Small intestine (tissue), 7 donors: ENCODE measurements at regions not wholly inside any gene's neighbourhood (a gene's known extent, or its start where the extent isn't known, plus 50 kb on each side); places are given as distances from the start of the nearest gene placed in this dataset.
A peak's percentile ranks its signal among the peaks of the same experiment; 100 is the strongest.

Experiments
- DNase-seq, 2 donors: peaks; one replicate each; pipeline versions ENCODE4 v3.0.0 to v3.0.0-alpha.2; 2013
- FAIRE-seq: peaks from 2 replicates; lab custom pipeline; 2012; peaks lifted over from hg19 to GRCh38; lab: Jason Lieb, UNC
- H3K27ac ChIP-seq, 3 donors: one replicate each; pipeline ENCODE4 v1.5.1; 2013; ENCODE audit warnings: low read length in 2 of 3, mild to moderate bottlenecking in 2 of 3, control low read depth in 1 of 3, inconsistent platforms in 1 of 3, low read depth in 1 of 3, moderate library complexity in 1 of 3
- H3K27me3 ChIP-seq, 3 donors: one replicate each; pipeline ENCODE4 v1.6.1; 2013; ENCODE audit warnings: low read length in 3 of 3, inconsistent platforms in 1 of 3; ENCODE audit not compliant: control insufficient read depth in 3 of 3, insufficient read depth in 3 of 3
- H3K36me3 ChIP-seq, 3 donors: one replicate each; pipeline ENCODE4 v1.6.1; 2013; ENCODE audit warnings: low read length in 3 of 3, inconsistent platforms in 1 of 3, low read depth in 1 of 3, mild to moderate bottlenecking in 1 of 3, moderate library complexity in 1 of 3; ENCODE audit not compliant: control insufficient read depth in 3 of 3, insufficient read depth in 2 of 3
- H3K4me1 ChIP-seq, 3 donors: one replicate each; pipeline ENCODE4 v1.6.1; 2013; ENCODE audit warnings: low read length in 2 of 3, inconsistent platforms in 1 of 3, low read depth in 1 of 3, mild to moderate bottlenecking in 1 of 3, moderate library complexity in 1 of 3; ENCODE audit not compliant: control insufficient read depth in 3 of 3, insufficient read depth in 2 of 3
- H3K4me3 ChIP-seq, 3 donors: one replicate each; pipeline ENCODE4 v1.5.1; 2013; ENCODE audit warnings: low read length in 3 of 3, control low read depth in 1 of 3, inconsistent platforms in 1 of 3, low read depth in 1 of 3, mild to moderate bottlenecking in 1 of 3, moderate library complexity in 1 of 3
- H3K9me3 ChIP-seq, 2 donors: one replicate each; pipeline ENCODE4 v1.6.1; 2013; ENCODE audit warnings: low read depth in 1 of 2, low read length in 1 of 2; ENCODE audit not compliant: control insufficient read depth in 2 of 2, insufficient read depth in 1 of 2
- WGBS, 3 donors: extraction: QIAGEN DNeasy Blood & Tissue Kit; methylation state at CpG; one replicate each; pipeline ENCODE4 v1.1.7; 2013; 5-methylcytosine and 5-hydroxymethylcytosine counted together
- donor health status: healthy with polysubstance abuse.
- donor health status: control.
- donor health status: control.
- donor health status: Bipolar disorder and iron deficiency.
- donor health status: healthy.

DNA sequence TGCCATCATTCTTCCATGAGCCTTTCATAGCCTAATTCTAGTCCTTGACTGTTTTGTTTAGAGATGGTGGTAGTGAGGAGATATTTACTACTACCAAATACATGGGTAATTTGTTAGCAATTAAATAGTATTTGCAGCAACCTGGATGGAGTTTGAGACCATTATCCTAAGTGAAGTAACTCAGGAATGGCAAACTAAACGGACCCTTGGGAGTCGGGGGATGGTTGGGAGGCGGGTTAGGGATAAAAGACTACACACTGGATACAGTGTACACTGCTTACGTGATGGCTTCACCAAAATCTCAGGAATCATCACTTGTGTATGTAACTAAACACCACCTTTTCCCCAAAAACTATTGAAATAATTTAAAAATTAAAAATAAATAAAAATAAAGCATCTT is 809.2 kb upstream of the ZNF608 start:
- Histone ChIP-seq H3K36me3 (no peaks in the 10 kb centered on the region), H3K4me1 (no peaks in the 10 kb centered on the region), H3K27ac (no peak overlapping the region), H3K4me3 (no peak overlapping the region), H3K9me3 (no peaks in the 10 kb centered on the region), H3K27me3 (no peaks in the 10 kb centered on the region)
- DNase-seq: no peak
- 84 to 87% (median 86%) methylated on average over 4 of the region's 4 CpGs for WGBS, 3 donors
- no peak for FAIRE-seq

DNA sequence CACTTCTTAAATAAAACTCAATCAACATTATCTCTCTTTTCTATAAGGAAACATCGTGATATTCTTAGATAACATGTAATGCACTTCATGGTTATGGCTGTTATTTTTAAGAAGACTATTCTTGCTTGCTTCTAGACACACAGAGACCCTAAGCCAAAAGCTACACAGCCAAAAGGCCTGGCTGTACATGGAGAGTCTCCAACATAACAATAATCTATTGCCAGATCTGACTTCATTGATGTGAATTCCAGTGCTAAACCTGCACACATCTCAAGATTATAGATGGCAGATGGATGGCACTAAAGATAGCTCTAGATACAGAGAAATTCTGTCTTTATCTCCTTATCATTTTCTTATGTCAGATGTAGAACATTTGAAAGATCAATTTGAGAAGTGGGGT is 811.6 kb upstream of the ZNF608 start:
- no peaks in the 10 kb centered on the region for H3K9me3 ChIP-seq
- DNase-seq (no peak), FAIRE-seq (no peak)
- no peaks in the 10 kb centered on the region for H3K36me3 ChIP-seq
- no peak overlapping the region for H3K27ac ChIP-seq
- no peaks in the 10 kb centered on the region for H3K27me3 ChIP-seq
- 60 to 79% (median 71%) methylated on average over 1 of the region's 1 CpG for WGBS, 3 donors
- no peaks in the 10 kb centered on the region for H3K4me1 ChIP-seq
- no peak overlapping the region for H3K4me3 ChIP-seq

DNA sequence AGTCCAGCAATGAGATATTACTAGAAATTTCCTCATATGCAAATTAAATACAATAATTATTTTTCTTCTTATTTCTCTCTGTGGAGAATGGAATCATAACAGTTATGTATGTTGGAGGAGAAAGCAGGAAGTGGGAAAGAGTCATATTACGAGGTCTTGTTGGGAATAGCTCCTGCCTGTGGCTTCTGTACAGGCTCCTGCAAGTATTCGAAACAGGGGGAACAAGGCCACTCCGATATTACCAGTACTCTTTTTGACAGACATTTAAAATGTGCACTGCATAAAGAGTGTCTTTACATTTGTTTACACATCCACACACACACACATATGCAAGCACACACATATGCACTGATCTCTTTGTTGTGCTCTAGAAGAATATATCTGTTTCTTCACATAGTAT is 812.0 kb upstream of the ZNF608 start:
- 77 to 88% (median 87%) methylated on average over 3 of the region's 3 CpGs for WGBS, 3 donors
- FAIRE-seq (no peak), DNase-seq (no peak)
- no peaks in the 10 kb centered on the region for H3K36me3 ChIP-seq
- no peaks in the 10 kb centered on the region for H3K27me3 ChIP-seq
- no peak overlapping the region for H3K4me3 ChIP-seq
- H3K4me1 ChIP-seq: no peaks in the 10 kb centered on the region
- no peak overlapping the region for H3K27ac ChIP-seq
- no peaks in the 10 kb centered on the region for H3K9me3 ChIP-seq

DNA sequence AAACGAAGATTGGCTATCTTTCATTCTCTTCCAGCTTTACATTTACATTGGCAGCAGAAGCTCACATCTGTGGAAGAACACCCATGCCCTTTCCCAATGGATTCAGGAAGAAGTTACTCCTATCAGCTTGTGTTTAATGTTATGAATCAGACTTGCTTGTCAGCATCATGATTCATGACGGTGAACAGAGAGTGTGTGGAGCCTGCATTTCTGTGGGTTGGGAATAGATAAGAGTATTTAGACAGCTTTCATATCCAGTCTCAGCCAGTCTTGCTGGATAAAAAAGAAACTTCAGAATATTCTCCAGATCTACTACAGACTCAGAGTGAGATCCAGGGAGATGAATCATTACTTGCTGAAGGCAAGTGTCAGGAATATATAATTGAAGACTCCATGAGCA is 812.9 kb upstream of the ZNF608 start:
- Histone ChIP-seq H3K27ac (no peak overlapping the region), H3K9me3 (no peaks in the 10 kb centered on the region), H3K4me3 (no peak overlapping the region), H3K27me3 (no peaks in the 10 kb centered on the region), H3K4me1 (no peaks in the 10 kb centered on the region), H3K36me3 (no peaks in the 10 kb centered on the region)
- 40 to 48% (median 44%) methylated on average over 2 of the region's 2 CpGs for whole genome bisulfite sequencing, 3 donors
- DNase-seq (peak; percentile 8 to 29), FAIRE-seq (no peak)

DNA sequence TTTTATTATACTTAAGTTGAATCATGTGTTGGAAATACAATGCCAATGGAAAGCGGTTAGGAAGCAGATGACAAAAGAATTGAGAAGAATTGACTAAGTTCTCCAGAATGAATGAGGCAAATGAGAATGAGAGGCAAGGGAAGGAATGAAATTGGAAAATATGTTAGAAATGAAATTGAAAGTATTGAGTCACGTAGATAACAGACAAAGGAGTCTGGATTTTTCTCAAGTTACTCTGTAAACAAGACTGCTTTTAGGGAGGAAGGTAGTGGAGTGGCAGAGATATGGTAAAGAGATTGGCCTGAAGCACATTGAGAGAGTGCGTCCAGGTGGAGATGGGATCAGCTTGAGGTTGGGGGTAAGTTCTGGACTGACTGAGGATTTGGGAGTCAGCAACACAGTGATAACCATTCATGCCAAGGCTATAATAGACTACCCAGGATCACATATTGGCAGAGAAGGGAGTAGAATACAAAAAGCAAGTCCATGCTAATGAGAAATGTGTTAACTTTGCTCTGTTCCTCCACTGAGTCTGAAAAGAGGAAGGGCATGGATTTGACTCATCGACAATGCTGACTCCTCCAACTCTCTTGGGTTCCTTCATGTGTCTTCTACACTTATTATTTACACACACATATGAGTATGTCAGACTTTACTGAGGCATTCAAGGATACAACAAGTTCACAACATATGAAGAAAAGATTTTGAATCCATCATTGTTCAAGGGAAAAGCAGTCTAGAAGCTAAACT is 814.2 kb upstream of the ZNF608 start:
- H3K27me3 ChIP-seq: no peaks in the 10 kb centered on the region
- no peak overlapping the region for H3K4me3 ChIP-seq
- no peak overlapping the region for H3K27ac ChIP-seq
- no peaks in the 10 kb centered on the region for H3K4me1 ChIP-seq
- H3K36me3 ChIP-seq: no peaks in the 10 kb centered on the region
- DNase-seq: no peak
- WGBS, 3 donors: 62 to 69% (median 66%) methylated on average over 4 of the region's 4 CpGs
- no peak for FAIRE-seq
- H3K9me3 ChIP-seq: peaks cover 0 to 1% of the 10 kb centered on the region in 2 donors

DNA sequence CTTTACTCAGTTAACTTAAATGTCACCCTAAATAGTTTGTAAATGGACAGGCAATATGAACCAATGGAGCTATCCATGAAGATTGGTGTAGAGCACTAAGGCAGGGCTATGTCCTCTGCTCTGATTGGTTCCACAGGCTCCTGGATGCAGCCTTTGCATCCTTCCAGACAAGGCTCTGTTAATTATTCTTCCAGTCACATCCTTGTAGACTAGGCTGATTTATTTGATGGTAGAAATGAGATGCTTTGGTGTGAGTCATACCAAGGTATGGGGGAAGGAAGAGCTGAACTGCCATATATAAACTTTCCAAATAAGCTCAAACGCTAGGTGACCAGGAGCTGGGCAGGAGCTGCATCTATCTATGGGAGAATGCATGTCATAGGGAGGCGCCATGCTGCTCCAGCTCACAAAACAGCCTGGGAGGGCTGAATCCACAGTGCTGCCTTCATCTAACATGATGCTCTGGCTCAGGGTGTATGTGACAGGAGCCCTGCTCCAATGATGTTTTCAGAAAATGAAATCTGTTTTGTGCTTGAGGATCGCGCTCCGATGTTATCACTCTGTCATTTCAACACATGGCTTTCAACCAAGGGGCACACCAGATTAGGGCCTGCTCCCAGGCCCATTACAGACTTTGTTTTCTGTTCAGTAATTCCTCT is 818.0 kb upstream of the ZNF608 start:
- DNase-seq (no peak), FAIRE-seq (no peak)
- H3K9me3 ChIP-seq: peaks cover 1 to 4% of the 10 kb centered on the region in 2 donors
- no peak overlapping the region for H3K4me3 ChIP-seq
- H3K27ac ChIP-seq: no peak overlapping the region
- H3K27me3 ChIP-seq: no peaks in the 10 kb centered on the region
- H3K4me1 ChIP-seq: no peaks in the 10 kb centered on the region
- 93 to 95% (median 95%) methylated on average over 5 of the region's 5 CpGs for WGBS, 3 donors
- no peaks in the 10 kb centered on the region for H3K36me3 ChIP-seq

DNA sequence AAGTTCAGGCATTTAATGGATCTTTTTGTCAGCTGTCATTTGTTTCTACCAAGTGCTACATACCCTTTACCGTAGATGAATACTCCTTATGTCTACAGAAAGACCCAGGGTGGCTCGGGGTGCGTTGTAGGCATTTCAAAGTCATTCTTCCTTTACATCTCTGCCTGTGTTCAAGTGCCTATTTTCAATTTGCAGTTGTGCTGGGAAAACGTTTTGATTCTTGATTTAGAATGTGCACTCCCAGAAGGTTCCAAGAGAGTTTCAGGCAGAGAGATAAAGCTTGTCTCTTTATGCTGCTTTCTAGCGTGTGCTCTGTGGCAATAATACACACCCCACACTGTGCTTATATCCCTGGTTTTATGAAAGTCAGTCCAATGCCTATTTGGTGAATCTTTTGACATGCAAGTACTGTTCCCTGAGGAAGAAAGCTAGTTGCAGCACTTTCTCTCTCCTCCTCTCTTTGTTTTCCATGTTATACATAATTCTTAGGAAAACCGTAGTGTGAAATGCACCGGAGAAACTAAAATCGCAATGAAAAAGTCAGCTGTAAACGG is 828.1 kb upstream of the ZNF608 start:
- H3K27ac ChIP-seq: no peak overlapping the region
- no peak overlapping the region for H3K4me3 ChIP-seq
- FAIRE-seq (no peak), DNase-seq (no peak)
- H3K27me3 ChIP-seq: no peaks in the 10 kb centered on the region
- WGBS, 3 donors: 83 to 90% (median 89%) methylated on average over 9 of the region's 9 CpGs
- H3K36me3 ChIP-seq: no peaks in the 10 kb centered on the region
- peaks cover 0 to 4% (median 0%) of the 10 kb centered on the region in 3 donors for H3K4me1 ChIP-seq
- H3K9me3 ChIP-seq: no peaks in the 10 kb centered on the region

DNA sequence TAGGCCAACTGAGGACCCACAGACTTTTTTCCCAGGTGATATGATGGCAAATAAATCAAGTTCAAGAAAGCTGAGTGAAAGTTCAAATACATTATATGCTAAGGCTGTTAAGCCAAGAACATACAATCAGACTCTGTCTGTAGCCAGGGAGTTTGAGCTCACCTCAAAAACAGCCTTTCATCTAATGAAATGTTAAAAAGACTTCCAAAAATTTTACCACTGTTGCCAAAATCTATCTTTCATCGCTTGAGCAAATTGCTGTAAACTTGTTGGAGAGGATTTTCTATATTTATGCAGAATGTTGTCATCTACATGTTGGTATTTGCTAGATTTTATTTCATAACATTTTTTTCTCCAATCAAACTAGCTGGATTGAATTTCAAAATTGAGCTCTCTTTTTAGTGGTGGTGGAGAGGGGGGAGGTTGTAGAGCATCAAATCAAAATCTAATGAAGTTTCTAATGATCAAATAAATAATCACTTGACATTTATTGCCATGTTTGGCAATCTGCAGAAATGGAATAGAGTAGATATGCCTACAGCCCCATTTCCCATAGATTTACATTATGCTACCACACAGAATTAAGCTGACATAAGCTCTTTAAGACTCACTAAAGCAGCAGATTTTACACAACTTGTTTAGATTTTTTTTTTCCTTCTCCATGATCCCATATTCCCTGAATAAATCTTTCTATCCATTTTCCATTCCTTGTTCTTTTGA is 828.9 kb upstream of the ZNF608 start:
- no peak overlapping the region for H3K27ac ChIP-seq
- no peak for DNase-seq
- no peaks in the 10 kb centered on the region for H3K9me3 ChIP-seq
- peaks cover 0 to 4% (median 0%) of the 10 kb centered on the region in 3 donors for H3K4me1 ChIP-seq
- H3K27me3 ChIP-seq: no peaks in the 10 kb centered on the region
- FAIRE-seq: no peak
- no peak overlapping the region for H3K4me3 ChIP-seq
- WGBS, 3 donors: 84 to 93% (median 90%) methylated on average over 1 of the region's 1 CpG
- no peaks in the 10 kb centered on the region for H3K36me3 ChIP-seq
